PC-9 (cell line): ENCODE measurements at regions not wholly inside any gene's neighbourhood (a gene's known extent, or its start where the extent isn't known, plus 50 kb on each side); places are given as distances from the start of the nearest gene placed in this dataset.
A peak's percentile ranks its signal among the peaks of the same experiment; 100 is the strongest.

Experiments
- BruUV-seq: library from RNA; stranded (reverse); fragments of 400-500 nt; replicated peaks from 2 replicates; lab custom pipeline; 2021; lab: Mats Ljungman, UMichigan
- CTCF ChIA-PET: fragments of 300-600 bp; sonication (Branson Sonifier 250); formaldehyde crosslinking; loops from one replicate; lab custom pipeline; 2022; ENCODE audit warnings: antibody characterized with exemption; lab: Charles Lee
- POLR2A ChIA-PET: fragments of 300-600 bp; sonication (Branson Sonifier 250); formaldehyde crosslinking; loops from one replicate; lab custom pipeline; 2022; ENCODE audit warnings: antibody characterized with exemption; ENCODE audit not compliant: unreplicated experiment; lab: Charles Lee
- DNase-seq, 2 experiments: peaks; one replicate each; pipeline versions ENCODE4 v3.0.0 to v3.0.0-alpha.2; 2015 to 2022; ENCODE audit warnings: mixed read lengths in 1 of 2
- H2AFZ ChIP-seq: fragments of 200-600 bp; sonication (generic); 2 replicates; pipeline ENCODE4 v1.8.1; 2017; ENCODE audit warnings: antibody characterized with exemption
- H3F3A ChIP-seq: fragments of 200-600 bp; sonication (generic); 2 replicates; pipeline ENCODE4 v1.8.1; 2017; ENCODE audit warnings: antibody characterized with exemption, mild to moderate bottlenecking, low read depth; ENCODE audit not compliant: insufficient read depth
- H3K27ac ChIP-seq: fragments of 200-600 bp; sonication (generic); 2 replicates; pipeline ENCODE4 v1.6.1; 2016; ENCODE audit warnings: mixed run types
- H3K27me3 ChIP-seq: fragments of 200-600 bp; sonication (generic); 2 replicates; pipeline ENCODE4 v1.6.1; 2016; ENCODE audit warnings: low read depth, mixed run types; ENCODE audit not compliant: insufficient read depth
- H3K36me3 ChIP-seq: fragments of 200-600 bp; sonication (generic); 2 replicates; pipeline ENCODE4 v1.6.1; 2016; ENCODE audit warnings: low read depth, mixed run types
- H3K4me1 ChIP-seq: fragments of 200-600 bp; sonication (generic); replicated peaks from 2 replicates; pipeline ENCODE4 v1.6.1; 2016; ENCODE audit warnings: mixed run types; ENCODE audit not compliant: insufficient read depth
- H3K4me2 ChIP-seq: fragments of 200-600 bp; sonication (generic); 2 replicates; pipeline ENCODE4 v1.6.1; 2017; ENCODE audit warnings: mixed run types
- H3K4me3 ChIP-seq: fragments of 200-600 bp; sonication (generic); 2 replicates; pipeline ENCODE4 v1.6.1; 2016; ENCODE audit warnings: mixed run types
- H3K79me2 ChIP-seq: fragments of 200-600 bp; sonication (generic); 2 replicates; pipeline ENCODE4 v1.6.1; 2017; ENCODE audit warnings: low read depth, mixed run types
- H3K9me2 ChIP-seq: fragments of 200-600 bp; sonication (generic); 2 replicates; pipeline ENCODE4 v1.8.1; 2017; ENCODE audit warnings: mild to moderate bottlenecking; ENCODE audit not compliant: insufficient read depth
- H3K9me3 ChIP-seq: fragments of 200-600 bp; sonication (generic); 2 replicates; pipeline ENCODE4 v1.8.1; 2016; ENCODE audit warnings: low read depth; ENCODE audit not compliant: insufficient read depth
- H4K20me1 ChIP-seq: fragments of 200-600 bp; sonication (generic); 2 replicates; pipeline ENCODE4 v1.8.1; 2017; ENCODE audit not compliant: insufficient read depth
- EZH2 ChIP-seq: fragments of 200-600 bp; sonication (generic); IDR thresholded peaks from 2 replicates; pipeline ENCODE4 v1.8.0; 2017; ENCODE audit warnings: antibody characterized with exemption, low read depth
- intact Hi-C: fragments of 100-400 bp; cut with micrococcal nuclease; formaldehyde crosslinking; loops from one replicate; pipeline ENCODE4 v1.10.0; 2022; ENCODE audit not compliant: unreplicated experiment
- TF ChIP-seq, protein P1 (sequence below): fragments of 200-600 bp; sonication (generic); conservative IDR thresholded peaks from 2 replicates; pipeline ENCODE4 v1.6.1; 2017; ENCODE audit warnings: mixed run types, antibody characterized with exemption, mild to moderate bottlenecking, moderate library complexity

DNA sequence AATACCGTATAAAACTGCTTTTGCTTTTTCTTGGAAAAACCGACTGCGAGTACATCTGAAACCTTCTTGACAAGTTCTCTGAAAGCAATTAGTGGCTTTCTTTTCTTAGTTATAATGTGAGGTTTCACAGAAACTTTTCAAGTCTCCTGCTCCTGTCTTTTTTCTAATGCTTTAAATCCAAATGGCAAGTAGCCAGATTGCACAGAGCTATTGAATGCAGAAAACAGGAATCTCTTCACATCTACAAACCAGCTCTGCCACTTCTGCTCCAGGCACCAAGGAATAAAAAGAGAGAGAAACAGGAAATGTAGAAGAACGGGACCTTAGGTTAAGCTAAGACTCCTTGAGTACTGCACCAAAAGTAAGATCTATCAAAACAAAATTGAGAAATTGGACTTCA, 267.3 kb upstream of the TET2 start:
- H3K27me3 ChIP-seq: no peaks in the 10 kb centered on the region
- ChIA-PET CTCF (interaction anchor here (0.6 to 0.7 kb wide), 2 partner anchors 15 to 815 kb away, joined by 3 read pairs; no protein-coding TSS in a partner anchor), POLR2A (interaction anchor here (0.6 kb wide), 1 partner anchor 20 kb away, joined by 6 read pairs; no protein-coding TSS in a partner anchor)
- H3K27ac ChIP-seq: no peak overlapping the region
- no peaks in the 10 kb centered on the region for H3F3A ChIP-seq
- no peaks in the 10 kb centered on the region for H3K9me3 ChIP-seq
- H3K9me2 ChIP-seq: no peaks in the 10 kb centered on the region
- no peak overlapping the region for H2AFZ ChIP-seq
- no peak overlapping the region for H3K4me3 ChIP-seq
- H3K4me2 ChIP-seq: no peak overlapping the region
- TF ChIP-seq, protein P1, sequence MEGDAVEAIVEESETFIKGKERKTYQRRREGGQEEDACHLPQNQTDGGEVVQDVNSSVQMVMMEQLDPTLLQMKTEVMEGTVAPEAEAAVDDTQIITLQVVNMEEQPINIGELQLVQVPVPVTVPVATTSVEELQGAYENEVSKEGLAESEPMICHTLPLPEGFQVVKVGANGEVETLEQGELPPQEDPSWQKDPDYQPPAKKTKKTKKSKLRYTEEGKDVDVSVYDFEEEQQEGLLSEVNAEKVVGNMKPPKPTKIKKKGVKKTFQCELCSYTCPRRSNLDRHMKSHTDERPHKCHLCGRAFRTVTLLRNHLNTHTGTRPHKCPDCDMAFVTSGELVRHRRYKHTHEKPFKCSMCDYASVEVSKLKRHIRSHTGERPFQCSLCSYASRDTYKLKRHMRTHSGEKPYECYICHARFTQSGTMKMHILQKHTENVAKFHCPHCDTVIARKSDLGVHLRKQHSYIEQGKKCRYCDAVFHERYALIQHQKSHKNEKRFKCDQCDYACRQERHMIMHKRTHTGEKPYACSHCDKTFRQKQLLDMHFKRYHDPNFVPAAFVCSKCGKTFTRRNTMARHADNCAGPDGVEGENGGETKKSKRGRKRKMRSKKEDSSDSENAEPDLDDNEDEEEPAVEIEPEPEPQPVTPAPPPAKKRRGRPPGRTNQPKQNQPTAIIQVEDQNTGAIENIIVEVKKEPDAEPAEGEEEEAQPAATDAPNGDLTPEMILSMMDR: no peak
- no peak for TF ChIP-seq EZH2
- peak in 1 of 2 experiments; percentile 9 for DNase-seq
- H4K20me1 ChIP-seq: no peaks in the 10 kb centered on the region
- H3K36me3 ChIP-seq: no peaks in the 10 kb centered on the region
- no TSS peak for BruUV-seq
- intact Hi-C loops: loop anchor here (10.0 kb wide), 1 partner anchor 175 kb away; no protein-coding TSS in a partner anchor
- no peaks in the 10 kb centered on the region for H3K79me2 ChIP-seq
- H3K4me1 ChIP-seq: no peaks in the 10 kb centered on the region; the same call in 1 of the 2 replicates

DNA sequence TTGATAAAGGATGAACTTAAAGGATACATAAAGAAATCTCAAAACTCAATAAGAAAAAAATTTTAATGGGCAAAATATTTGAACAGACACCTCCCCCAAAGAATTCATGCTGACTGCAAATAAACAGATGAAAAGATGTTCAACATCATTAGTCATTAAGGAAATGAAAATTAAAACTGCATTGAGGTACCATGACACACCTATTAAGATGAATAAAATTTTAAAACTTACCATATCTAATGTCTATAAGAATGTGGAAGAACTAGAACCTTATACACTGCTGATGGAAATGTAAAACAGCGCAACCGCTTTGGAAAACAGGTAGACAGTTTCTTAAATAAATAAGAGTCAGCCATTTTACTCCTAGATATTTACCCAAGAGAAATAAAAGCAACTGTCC, 266.8 kb upstream of the TET2 start:
- BruUV-seq: no TSS peak
- no peak for TF ChIP-seq EZH2
- TF ChIP-seq, protein P1: no peak
- ChIA-PET POLR2A (no interaction called here), CTCF (no interaction called here)
- Histone ChIP-seq H3K4me2 (no peak overlapping the region), H3K4me1 (no peaks in the 10 kb centered on the region; the same call in 1 of the 2 replicates), H3K9me2 (no peaks in the 10 kb centered on the region), H3K36me3 (no peaks in the 10 kb centered on the region), H3K27ac (no peak overlapping the region), H3K9me3 (no peaks in the 10 kb centered on the region), H3K79me2 (no peaks in the 10 kb centered on the region), H3K27me3 (no peaks in the 10 kb centered on the region), H3K4me3 (no peak overlapping the region), H2AFZ (no peak overlapping the region), H3F3A (no peaks in the 10 kb centered on the region), H4K20me1 (no peaks in the 10 kb centered on the region)
- DNase-seq: no peak
- intact Hi-C loops: loop anchor here (10.0 kb wide), 1 partner anchor 175 kb away; no protein-coding TSS in a partner anchor

DNA sequence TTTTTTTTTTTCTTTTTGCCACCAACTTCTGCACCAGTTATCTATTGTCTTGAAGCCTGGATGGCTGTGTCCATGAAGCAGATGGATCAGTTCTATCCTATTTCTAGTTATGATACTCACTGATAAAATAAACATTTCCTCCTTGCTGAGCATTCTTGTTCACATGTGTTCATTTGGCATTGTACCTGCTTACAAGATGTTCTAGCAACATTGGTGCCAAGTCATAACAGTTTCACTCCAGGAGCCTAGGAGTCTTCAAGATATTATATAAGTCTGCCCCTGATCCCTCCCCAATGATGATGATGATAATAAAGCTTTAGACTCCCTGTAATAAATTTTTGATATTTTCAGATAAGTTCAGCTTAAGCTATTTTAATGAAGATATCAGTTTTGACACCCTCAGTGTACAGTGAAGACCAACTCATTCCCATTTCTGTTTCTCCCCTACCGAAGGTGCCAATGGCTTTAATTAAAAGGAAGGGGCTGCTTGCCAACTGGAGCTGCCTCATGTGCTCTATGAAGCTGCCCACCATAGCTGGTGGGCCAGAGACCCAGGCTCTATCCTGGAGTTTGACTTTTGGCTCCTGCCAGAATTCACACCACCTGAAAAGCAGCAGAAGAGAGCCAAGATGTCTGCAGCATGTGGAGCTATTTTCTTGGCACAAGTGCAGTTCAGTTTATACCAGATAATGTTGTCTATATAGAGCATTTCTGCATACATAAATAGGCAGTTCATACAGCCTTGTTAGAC, 265.4 kb upstream of the TET2 start:
- no peaks in the 10 kb centered on the region; the same call in 1 of the 2 replicates for H3K4me1 ChIP-seq
- H3K79me2 ChIP-seq: no peaks in the 10 kb centered on the region
- no TSS peak for BruUV-seq
- POLR2A ChIA-PET: no interaction called here
- H3K4me3 ChIP-seq: no peak overlapping the region
- no peak for DNase-seq
- no peaks in the 10 kb centered on the region for H3K36me3 ChIP-seq
- H3K9me3 ChIP-seq: no peaks in the 10 kb centered on the region
- H3K9me2 ChIP-seq: no peaks in the 10 kb centered on the region
- H3K27ac ChIP-seq: no peak overlapping the region
- intact Hi-C loops: no loop called here
- no peaks in the 10 kb centered on the region for H3F3A ChIP-seq
- CTCF ChIA-PET: no interaction called here
- no peaks in the 10 kb centered on the region for H3K27me3 ChIP-seq
- TF ChIP-seq, protein P1: no peak
- TF ChIP-seq EZH2: no peak
- H4K20me1 ChIP-seq: no peaks in the 10 kb centered on the region
- no peak overlapping the region for H3K4me2 ChIP-seq
- no peak overlapping the region for H2AFZ ChIP-seq
